Occipital lobe (tissue), 1 donor: ENCODE measurements at regions not wholly inside any gene's neighbourhood (a gene's known extent, or its start where the extent isn't known, plus 50 kb on each side); places are given as distances from the start of the nearest gene placed in this dataset.

Source experiments
- DNase-seq: peaks from one replicate; lab custom pipeline; 2025; lab: John Stamatoyannopoulos, UW

GRCh38 chr6:23343610-23344306 is 774.4 kb downstream of the HDGFL1 start:
- DNase-seq, result no peak

DNA sequence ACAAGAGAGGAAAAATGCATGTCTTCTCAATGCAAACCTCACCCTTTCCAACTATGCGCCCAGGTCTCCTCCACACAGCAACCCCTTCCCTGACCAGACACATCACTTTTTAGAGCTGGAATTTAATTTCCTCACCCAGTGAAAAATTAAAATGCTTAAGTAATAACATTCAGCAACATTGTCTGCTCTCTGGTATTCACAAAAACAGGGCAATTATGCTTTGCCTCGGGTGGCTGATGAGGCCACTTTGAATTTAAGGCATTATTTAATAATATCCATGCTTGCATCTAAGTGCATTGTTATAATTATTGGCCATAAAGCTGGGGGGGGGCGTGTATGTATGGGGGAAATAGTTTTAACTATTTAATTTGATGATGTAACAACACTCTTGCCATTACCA is 777.8 kb upstream of the NRSN1 start:
- DNase-seq, result no peak

GRCh38 chr6:23349521-23350147 is 776.4 kb upstream of the NRSN1 start:
- DNase-seq, result no peak

GRCh38 chr6:23350752-23351453 is 775.1 kb upstream of the NRSN1 start:
- no peak for DNase-seq

- no peak for DNase-seq
Measured at GRCh38 chr6:23354004-23354403, 772.0 kb upstream of the NRSN1 start.

DNA sequence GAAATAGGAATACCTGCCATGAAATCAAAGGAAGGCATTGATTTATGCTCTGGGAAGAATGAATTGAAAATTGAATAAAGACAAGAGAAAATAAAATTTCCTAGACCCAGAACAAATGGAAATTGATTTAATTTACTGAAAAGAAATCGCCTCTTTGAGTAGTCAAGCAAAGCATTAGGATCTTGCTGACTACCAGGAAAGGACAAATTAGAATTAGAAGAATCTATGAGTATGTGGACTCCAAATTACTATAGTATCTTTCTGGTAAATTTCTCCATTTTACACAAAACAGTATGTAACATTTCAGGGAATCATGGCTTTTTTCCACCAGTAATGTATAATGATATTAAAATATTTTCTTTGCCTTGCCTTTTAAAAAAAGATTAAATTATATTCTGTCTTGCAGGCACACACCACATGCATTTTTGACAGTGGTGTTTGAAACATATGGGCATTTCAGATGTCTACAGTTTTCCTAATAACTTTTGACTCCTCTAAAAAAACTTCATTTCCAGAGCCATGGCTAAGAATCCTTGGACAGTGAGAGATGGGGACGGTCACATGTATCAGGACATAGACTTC is 768.7 kb upstream of the NRSN1 start:
- DNase-seq, result no peak

GRCh38 chr6:23365732-23366131 is 760.3 kb upstream of the NRSN1 start:
- DNase-seq, result no peak

DNA sequence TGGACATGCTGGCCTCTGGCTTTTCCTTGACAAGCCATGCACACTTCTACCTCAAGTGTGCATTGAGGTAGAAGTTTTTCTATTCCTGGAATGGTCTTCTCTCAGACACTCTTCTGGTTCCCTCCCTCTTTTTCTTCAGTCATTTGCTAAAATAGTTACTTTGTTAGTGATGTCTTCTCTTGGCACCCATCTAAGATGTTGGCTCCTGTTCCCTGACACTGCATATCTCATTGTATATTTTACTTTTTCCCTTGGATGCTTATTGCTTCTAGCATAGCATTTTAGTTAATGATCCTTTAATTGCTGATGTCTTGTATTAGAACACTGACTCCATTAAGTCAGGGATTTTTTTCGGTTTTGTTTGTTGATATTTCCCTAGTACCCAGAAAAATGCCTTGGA is 758.7 kb upstream of the NRSN1 start:
- DNase-seq, result no peak

GRCh38 chr6:23368557-23368956 is 757.5 kb upstream of the NRSN1 start:
- DNase-seq, result no peak

DNA sequence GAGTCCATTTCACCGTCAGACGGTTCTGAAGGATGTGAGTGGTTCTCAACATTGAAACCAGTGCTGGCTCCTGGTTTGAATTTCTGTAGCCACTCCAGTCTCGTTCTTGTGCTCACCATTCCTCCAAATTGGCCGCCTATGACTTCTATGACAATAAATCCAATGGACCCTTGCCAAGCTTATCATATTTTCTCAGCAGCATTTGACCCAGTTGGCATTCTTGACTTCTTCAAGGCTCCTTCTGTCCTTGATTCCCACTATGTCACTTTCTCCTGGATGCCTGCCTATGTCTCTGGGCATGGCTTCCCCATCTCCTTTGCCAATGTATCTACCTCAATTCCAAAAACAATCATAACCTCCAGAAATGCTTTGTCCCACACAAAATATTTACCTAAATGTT is 756.0 kb upstream of the NRSN1 start:
- no peak for DNase-seq

DNA sequence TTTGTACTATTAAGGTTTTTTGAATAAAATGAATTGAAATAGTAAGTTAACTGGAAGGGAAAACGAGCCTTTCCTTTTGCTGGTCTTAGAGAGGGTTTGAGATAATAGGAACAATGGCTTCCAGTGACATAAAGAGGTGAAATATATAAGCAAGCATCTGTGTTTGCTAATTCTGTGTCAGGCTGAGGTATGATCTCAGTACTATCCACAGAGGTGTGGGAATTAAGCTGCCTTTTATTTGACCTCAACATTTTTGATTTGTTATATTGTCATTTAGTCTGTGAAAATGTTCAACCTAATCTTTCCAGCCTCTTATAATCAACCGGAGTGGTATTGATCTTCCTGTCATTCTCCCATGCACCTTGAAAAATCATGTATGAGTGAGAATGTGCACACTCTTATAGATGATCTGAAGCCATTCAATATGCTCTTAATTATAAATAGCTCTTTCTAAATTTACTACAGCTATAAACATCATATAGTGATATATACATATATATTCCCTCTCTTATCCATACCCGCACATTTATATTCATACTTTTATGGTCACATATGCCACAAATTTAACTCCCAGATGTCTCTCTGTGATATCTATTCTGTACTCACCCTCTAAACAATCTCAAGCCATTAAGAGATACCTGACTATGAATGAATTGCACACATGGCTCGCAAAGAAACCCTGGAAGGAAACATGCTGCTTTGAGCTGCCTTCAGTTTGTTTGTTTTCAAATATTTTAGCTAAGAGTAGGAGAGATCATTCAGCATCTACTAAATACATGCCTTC is 754.7 kb upstream of the NRSN1 start:
- no peak for DNase-seq

DNA sequence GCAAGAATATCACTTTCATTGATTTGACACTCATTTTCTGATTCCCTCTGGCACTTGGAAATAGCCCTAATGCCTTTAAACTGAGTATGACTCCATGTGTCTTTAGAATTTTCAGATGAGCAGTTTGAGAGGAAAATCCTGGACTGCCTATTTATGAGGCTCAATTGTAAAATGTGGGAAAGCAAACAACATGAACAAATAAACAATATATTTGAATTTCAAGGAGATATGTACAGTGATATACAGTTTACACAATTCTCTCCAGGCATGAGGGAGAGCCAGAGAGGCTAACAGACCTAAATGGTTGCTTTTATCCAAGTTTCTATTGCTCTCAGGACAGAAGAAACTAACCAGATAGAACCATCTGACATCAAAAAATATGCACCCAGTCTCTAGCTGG is 748.2 kb upstream of the NRSN1 start:
- DNase-seq, result no peak

DNA sequence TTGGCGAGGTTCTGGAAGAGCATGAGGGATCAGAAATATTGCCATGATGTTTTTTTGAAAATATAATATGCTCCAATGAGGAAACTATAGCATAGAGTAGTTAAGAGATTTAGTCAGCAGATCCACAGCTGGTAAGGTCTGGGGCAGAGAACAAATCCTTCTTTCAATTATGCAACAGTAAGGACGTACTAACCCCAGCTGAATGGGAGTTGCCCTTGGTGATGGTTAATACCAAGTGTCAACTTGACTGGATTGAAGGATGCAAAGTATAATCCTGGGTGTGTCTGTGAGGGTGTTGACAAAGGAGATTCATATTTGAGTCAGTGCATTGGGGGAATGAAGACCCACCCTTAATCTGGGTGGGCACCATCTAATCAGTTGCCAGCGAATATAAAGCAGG is 745.5 kb upstream of the NRSN1 start:
- DNase-seq, result no peak

DNA sequence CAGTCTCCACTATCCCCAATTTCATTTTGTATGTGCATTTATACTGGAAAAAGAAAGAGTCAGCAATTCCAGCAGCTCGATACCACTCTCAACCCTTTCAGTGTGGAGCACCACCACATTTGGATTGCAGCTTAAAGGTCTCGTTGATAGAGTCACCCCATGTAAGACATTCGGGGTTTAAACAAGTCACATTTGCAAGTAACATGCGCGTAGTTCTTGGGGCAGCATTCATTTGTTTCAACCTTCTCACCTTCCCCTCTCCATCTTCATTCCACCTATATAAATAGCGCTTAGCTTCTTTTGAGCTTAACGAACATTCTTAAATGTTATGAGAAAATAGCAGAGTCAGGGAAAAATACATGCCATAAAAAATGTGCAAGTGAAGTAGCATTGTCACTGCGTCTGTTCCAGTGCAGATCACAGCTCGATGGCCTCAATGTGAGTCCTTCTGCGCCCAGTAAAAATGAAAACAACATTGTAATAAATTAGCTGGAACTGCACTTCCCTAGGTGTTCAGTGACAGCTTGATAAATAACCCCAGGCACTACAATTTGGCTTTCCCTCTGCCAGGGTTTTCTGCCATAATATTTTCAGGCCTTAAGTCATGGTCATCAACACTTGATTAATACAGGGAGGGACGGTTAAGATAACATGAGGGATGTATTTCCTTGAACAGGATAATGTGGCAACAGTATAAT is 737.8 kb upstream of the NRSN1 start:
- no peak for DNase-seq

GRCh38 chr6:23389386-23389785 is 736.6 kb upstream of the NRSN1 start:
- DNase-seq, result no peak

- DNase-seq, result no peak
Measured at GRCh38 chr6:23390221-23390620, 735.8 kb upstream of the NRSN1 start.

DNA sequence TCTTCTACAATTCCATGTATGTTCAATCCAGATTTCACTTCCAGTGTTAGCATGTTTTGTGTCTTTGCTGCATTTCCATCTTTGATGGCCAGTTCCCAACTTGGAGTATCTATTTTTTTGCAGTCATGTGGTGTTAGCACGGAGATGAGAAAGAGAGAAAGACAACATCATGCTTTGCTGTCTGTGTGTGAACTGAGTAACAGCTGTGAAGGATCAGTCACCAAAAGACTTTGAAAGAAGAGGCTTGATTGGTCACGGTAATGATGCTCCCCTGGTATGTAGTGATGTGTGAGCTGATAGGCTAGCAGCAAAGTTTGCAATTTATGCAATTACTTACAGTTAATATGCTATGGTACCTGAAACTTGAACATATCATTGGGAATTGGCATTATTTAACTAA is 731.3 kb upstream of the NRSN1 start:
- no peak for DNase-seq

DNA sequence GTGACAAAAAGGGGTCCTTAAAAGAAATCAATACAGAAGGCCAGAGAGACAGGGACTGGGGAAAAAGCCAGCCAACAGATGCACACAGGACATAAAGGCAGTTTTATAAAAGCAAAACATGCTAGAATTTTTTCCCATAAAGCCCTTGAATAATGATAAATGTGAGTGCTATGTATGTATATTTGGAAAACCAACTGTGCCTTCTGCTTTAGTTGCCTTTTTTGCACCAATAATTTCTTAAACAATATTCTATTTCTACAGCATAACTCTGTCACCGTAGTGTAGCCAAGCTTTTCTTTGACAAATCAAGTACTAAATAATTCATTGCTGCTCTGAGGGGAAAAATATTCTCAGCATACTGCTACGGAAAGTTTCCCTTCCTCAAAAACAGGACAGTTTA is 730.6 kb upstream of the NRSN1 start:
- no peak for DNase-seq

- DNase-seq, result no peak
Measured at GRCh38 chr6:23396949-23397348, 729.1 kb upstream of the NRSN1 start.

GRCh38 chr6:23403460-23403859 is 722.6 kb upstream of the NRSN1 start:
- DNase-seq, result no peak

GRCh38 chr6:23409531-23409930 is 716.5 kb upstream of the NRSN1 start:
- no peak for DNase-seq
